PC-9 (cell line): ENCODE measurements at regions not wholly inside any gene's neighbourhood (a gene's known extent, or its start where the extent isn't known, plus 50 kb on each side); places are given as distances from the start of the nearest gene placed in this dataset.
"Not testable (repeated sequence)": the region's sequence is repeated elsewhere in the genome, so short reads cannot be mapped to it uniquely, and the experiment has no call there.

Experiments used
- BruUV-seq: library from RNA; stranded (reverse); fragments of 400-500 nt; replicated peaks from 2 replicates; lab custom pipeline; 2021; lab: Mats Ljungman, UMichigan
- CTCF ChIA-PET: fragments of 300-600 bp; sonication (Branson Sonifier 250); formaldehyde crosslinking; loops from one replicate; lab custom pipeline; 2022; ENCODE audit warnings: antibody characterized with exemption; lab: Charles Lee
- POLR2A ChIA-PET: fragments of 300-600 bp; sonication (Branson Sonifier 250); formaldehyde crosslinking; loops from one replicate; lab custom pipeline; 2022; ENCODE audit warnings: antibody characterized with exemption; ENCODE audit not compliant: unreplicated experiment; lab: Charles Lee
- DNase-seq, 2 experiments: peaks; one replicate each; pipeline versions ENCODE4 v3.0.0 to v3.0.0-alpha.2; 2015 to 2022; ENCODE audit warnings: mixed read lengths in 1 of 2
- H2AFZ ChIP-seq: fragments of 200-600 bp; sonication (generic); 2 replicates; pipeline ENCODE4 v1.8.1; 2017; ENCODE audit warnings: antibody characterized with exemption
- H3F3A ChIP-seq: fragments of 200-600 bp; sonication (generic); 2 replicates; pipeline ENCODE4 v1.8.1; 2017; ENCODE audit warnings: antibody characterized with exemption, mild to moderate bottlenecking, low read depth; ENCODE audit not compliant: insufficient read depth
- H3K27ac ChIP-seq: fragments of 200-600 bp; sonication (generic); 2 replicates; pipeline ENCODE4 v1.6.1; 2016; ENCODE audit warnings: mixed run types
- H3K27me3 ChIP-seq: fragments of 200-600 bp; sonication (generic); 2 replicates; pipeline ENCODE4 v1.6.1; 2016; ENCODE audit warnings: low read depth, mixed run types; ENCODE audit not compliant: insufficient read depth
- H3K36me3 ChIP-seq: fragments of 200-600 bp; sonication (generic); 2 replicates; pipeline ENCODE4 v1.6.1; 2016; ENCODE audit warnings: low read depth, mixed run types
- H3K4me1 ChIP-seq: fragments of 200-600 bp; sonication (generic); replicated peaks from 2 replicates; pipeline ENCODE4 v1.6.1; 2016; ENCODE audit warnings: mixed run types; ENCODE audit not compliant: insufficient read depth
- H3K4me2 ChIP-seq: fragments of 200-600 bp; sonication (generic); 2 replicates; pipeline ENCODE4 v1.6.1; 2017; ENCODE audit warnings: mixed run types
- H3K4me3 ChIP-seq: fragments of 200-600 bp; sonication (generic); 2 replicates; pipeline ENCODE4 v1.6.1; 2016; ENCODE audit warnings: mixed run types
- H3K79me2 ChIP-seq: fragments of 200-600 bp; sonication (generic); 2 replicates; pipeline ENCODE4 v1.6.1; 2017; ENCODE audit warnings: low read depth, mixed run types
- H3K9me2 ChIP-seq: fragments of 200-600 bp; sonication (generic); 2 replicates; pipeline ENCODE4 v1.8.1; 2017; ENCODE audit warnings: mild to moderate bottlenecking; ENCODE audit not compliant: insufficient read depth
- H3K9me3 ChIP-seq: fragments of 200-600 bp; sonication (generic); 2 replicates; pipeline ENCODE4 v1.8.1; 2016; ENCODE audit warnings: low read depth; ENCODE audit not compliant: insufficient read depth
- H4K20me1 ChIP-seq: fragments of 200-600 bp; sonication (generic); 2 replicates; pipeline ENCODE4 v1.8.1; 2017; ENCODE audit not compliant: insufficient read depth
- EZH2 ChIP-seq: fragments of 200-600 bp; sonication (generic); IDR thresholded peaks from 2 replicates; pipeline ENCODE4 v1.8.0; 2017; ENCODE audit warnings: antibody characterized with exemption, low read depth
- intact Hi-C: fragments of 100-400 bp; cut with micrococcal nuclease; formaldehyde crosslinking; loops from one replicate; pipeline ENCODE4 v1.10.0; 2022; ENCODE audit not compliant: unreplicated experiment
- TF ChIP-seq, protein P1 (sequence below): fragments of 200-600 bp; sonication (generic); conservative IDR thresholded peaks from 2 replicates; pipeline ENCODE4 v1.6.1; 2017; ENCODE audit warnings: mixed run types, antibody characterized with exemption, mild to moderate bottlenecking, moderate library complexity

DNA sequence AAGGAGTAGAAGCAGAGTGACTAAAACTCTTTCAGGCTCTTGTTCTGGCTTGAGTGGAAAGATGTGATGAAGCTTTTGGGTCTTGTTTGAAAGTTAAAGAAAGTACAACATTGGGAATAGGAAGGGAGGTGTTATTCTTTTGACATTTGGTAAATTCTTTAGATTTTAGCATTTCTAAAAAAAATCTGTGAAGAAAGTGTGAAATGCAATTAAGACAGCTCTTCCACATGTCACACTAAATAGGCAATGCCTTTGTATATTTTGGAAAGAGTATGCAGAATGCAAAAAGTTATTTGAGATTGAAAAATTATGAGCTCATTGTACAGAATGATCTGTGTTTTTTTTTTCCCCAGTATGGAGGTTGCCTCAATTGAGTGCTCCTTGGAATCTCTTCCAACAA, 532.2 kb upstream of the DPPA4 start:
- Histone ChIP-seq H4K20me1 (no peaks in the 10 kb centered on the region), H3K4me1 (no peaks in the 10 kb centered on the region), H3F3A (no peaks in the 10 kb centered on the region), H3K27me3 (no peaks in the 10 kb centered on the region), H3K27ac (no peak overlapping the region), H3K36me3 (no peaks in the 10 kb centered on the region), H3K79me2 (no peaks in the 10 kb centered on the region), H3K4me3 (no peak overlapping the region), H2AFZ (no peak overlapping the region), H3K9me2 (peaks cover 12% of the 10 kb centered on the region), H3K4me2 (no peak overlapping the region), H3K9me3 (no peaks in the 10 kb centered on the region)
- intact Hi-C loops = no loop called here
- no peak for TF ChIP-seq EZH2
- TF ChIP-seq, protein P1, sequence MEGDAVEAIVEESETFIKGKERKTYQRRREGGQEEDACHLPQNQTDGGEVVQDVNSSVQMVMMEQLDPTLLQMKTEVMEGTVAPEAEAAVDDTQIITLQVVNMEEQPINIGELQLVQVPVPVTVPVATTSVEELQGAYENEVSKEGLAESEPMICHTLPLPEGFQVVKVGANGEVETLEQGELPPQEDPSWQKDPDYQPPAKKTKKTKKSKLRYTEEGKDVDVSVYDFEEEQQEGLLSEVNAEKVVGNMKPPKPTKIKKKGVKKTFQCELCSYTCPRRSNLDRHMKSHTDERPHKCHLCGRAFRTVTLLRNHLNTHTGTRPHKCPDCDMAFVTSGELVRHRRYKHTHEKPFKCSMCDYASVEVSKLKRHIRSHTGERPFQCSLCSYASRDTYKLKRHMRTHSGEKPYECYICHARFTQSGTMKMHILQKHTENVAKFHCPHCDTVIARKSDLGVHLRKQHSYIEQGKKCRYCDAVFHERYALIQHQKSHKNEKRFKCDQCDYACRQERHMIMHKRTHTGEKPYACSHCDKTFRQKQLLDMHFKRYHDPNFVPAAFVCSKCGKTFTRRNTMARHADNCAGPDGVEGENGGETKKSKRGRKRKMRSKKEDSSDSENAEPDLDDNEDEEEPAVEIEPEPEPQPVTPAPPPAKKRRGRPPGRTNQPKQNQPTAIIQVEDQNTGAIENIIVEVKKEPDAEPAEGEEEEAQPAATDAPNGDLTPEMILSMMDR = no peak
- no peak for DNase-seq
- CTCF ChIA-PET = no interaction called here
- POLR2A ChIA-PET = no interaction called here
- no TSS peak for BruUV-seq

DNA sequence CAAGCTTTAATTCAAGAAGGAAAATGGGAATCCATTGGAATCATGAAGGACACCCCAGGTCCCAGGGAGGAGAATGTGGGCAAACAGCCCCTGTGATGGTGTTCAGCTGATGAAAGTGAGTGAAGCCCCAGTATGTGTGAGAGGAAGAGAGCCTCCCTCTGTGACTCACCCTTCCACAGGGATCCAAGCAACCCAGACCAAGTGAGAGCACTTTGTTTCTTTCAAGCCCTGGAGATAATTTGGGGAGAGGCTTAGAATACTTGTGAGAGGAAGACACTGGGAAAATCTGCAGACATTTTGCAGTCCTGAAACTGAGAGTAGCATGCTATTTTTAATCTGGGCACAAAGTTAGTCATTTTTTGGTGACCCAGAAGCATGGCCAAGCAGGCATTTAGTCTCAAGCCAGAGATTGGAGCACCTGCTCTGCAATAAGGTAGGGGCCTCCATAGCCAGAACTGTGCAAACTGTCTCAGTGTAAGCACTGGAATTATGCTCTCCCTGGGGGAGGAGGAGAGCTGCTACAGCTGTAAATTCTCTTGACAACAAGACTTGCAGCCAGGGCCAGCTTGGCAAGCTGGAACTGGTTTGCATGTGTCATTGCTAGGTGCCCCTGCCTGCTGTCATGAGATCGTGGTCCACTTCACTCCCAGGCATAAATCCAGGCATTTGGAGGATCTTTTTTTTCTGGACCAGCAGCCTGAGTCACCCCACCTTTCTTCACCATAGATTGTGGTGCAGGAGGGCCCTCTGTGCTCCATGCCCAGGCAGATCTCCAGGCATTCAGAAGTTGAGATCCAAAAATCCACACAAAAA, 537.8 kb upstream of the DPPA4 start:
- intact Hi-C loops = no loop called here
- Histone ChIP-seq H3F3A (no peaks in the 10 kb centered on the region), H3K4me2 (no peak overlapping the region), H3K9me3 (peaks cover 5% of the 10 kb centered on the region; the same call in 1 of the 2 replicates), H2AFZ (no peak overlapping the region), H3K4me1 (no peaks in the 10 kb centered on the region), H4K20me1 (no peaks in the 10 kb centered on the region), H3K4me3 (no peak overlapping the region), H3K9me2 (peaks cover 17% of the 10 kb centered on the region), H3K36me3 (no peaks in the 10 kb centered on the region), H3K27me3 (no peaks in the 10 kb centered on the region), H3K27ac (no peak overlapping the region), H3K79me2 (no peaks in the 10 kb centered on the region)
- no TSS peak for BruUV-seq
- ChIA-PET CTCF (no interaction called here), POLR2A (no interaction called here)
- no peak for DNase-seq
- TF ChIP-seq EZH2 = no peak
- TF ChIP-seq, protein P1 = no peak

DNA sequence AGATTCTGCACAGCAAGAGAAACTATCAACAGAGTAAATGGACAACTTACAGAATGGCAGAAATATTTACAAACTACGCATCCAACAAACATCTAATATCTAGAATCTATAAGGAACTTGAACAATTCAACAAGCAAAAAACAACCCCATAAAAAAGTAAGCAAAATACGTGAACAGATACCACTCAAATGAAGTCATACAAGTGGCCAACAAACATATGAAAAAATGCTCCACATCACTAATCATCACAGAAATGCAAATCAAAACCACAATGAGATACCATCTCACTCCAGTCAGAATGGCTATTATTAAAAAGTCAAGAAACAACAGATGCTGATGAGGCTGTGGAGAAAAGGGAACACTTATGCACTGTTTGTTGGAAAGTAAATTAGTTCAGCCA, 540.3 kb upstream of the DPPA4 start:
- H2AFZ ChIP-seq, H3K36me3 ChIP-seq, H3K27ac ChIP-seq, H3K27me3 ChIP-seq, H3K4me2 ChIP-seq, H3K4me3 ChIP-seq, H4K20me1 ChIP-seq, DNase-seq, CTCF ChIA-PET, H3K9me3 ChIP-seq, H3K4me1 ChIP-seq, POLR2A ChIA-PET, intact Hi-C loops, H3K79me2 ChIP-seq, H3F3A ChIP-seq, H3K9me2 ChIP-seq, BruUV-seq: not testable (repeated sequence)

DNA sequence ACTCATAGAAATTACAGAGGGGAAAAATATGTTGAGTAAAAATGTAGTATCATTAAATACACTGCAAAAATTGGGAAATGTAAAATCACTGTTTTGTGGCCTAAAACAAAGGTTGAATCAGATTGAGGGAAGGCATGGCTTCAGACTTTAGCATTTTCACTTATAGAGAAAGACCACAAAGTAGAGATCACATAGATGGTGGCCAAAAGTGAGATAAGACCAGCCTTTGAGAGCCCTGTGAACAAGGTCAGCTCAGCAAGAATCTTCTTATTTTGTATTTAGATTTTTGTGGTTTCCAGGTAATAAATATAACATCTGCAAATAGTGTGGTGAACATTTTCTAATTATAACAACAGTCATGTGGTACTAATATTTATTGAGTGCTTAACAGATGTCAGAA, 544.8 kb upstream of the DPPA4 start:
- POLR2A ChIA-PET = no interaction called here

More for the DNA sequence above, 544.8 kb upstream of the DPPA4 start:
- BruUV-seq = no TSS peak
- DNase-seq = no peak
- no peaks in the 10 kb centered on the region for H4K20me1 ChIP-seq
- peaks cover 8% of the 10 kb centered on the region for H3K9me3 ChIP-seq
- 0 out of 2 replicates have a peak, but pooled peaks cover 5% of the 10 kb centered on the region for H3K9me2 ChIP-seq
- H3K4me1 ChIP-seq = no peaks in the 10 kb centered on the region
- CTCF ChIA-PET = no interaction called here
- H3K27me3 ChIP-seq = no peaks in the 10 kb centered on the region
- H3K27ac ChIP-seq = no peak overlapping the region
- H3K4me3 ChIP-seq = no peak overlapping the region
- intact Hi-C loops = no loop called here
- H2AFZ ChIP-seq = no peak overlapping the region
- no peak overlapping the region for H3K4me2 ChIP-seq
- no peaks in the 10 kb centered on the region for H3F3A ChIP-seq
- H3K79me2 ChIP-seq = no peaks in the 10 kb centered on the region
- H3K36me3 ChIP-seq = no peaks in the 10 kb centered on the region
- no peak for TF ChIP-seq EZH2
- TF ChIP-seq, protein P1 = no peak
